H1 (cell line): ENCODE measurements at regions not wholly inside any gene's neighbourhood (a gene's known extent, or its start where the extent isn't known, plus 50 kb on each side); places are given as distances from the start of the nearest gene placed in this dataset.

ENCODE experiments used
- CEBPB ChIP-seq: IDR thresholded peaks from 2 replicates; pipeline ENCODE4 v1.6.1; 2012; ENCODE audit warnings: low read depth, low read length
- CHD1 ChIP-seq: IDR thresholded peaks from 2 replicates; pipeline ENCODE4 v1.6.1; 2012; ENCODE audit warnings: low read depth, low read length, improper control_type of control experiment
- POLR2A ChIP-seq, 2 experiments: IDR thresholded peaks; 1 replicate in 1 of 2; 2 replicates in 1 of 2; pipeline ENCODE4 v1.6.1; 2011; ENCODE audit warnings: low read depth in 2 of 2, low read length in 2 of 2, mild to moderate bottlenecking in 2 of 2; ENCODE audit errors: control extremely low read depth in 1 of 2
- SUZ12 ChIP-seq: fragments of 200-600 bp; sonication (generic); IDR thresholded peaks from 2 replicates; pipeline ENCODE4 v1.6.1; 2012; ENCODE audit warnings: mild to moderate bottlenecking, inconsistent platforms, low read length, moderate library complexity, mixed read lengths
- TBP ChIP-seq: IDR thresholded peaks from 2 replicates; pipeline ENCODE4 v1.6.1; 2011; ENCODE audit warnings: low read depth, low read length, improper control_type of control experiment
- ZNF274 ChIP-seq: IDR thresholded peaks from 2 replicates; pipeline ENCODE4 v1.7.0; 2012; ENCODE audit warnings: low read length, borderline replicate concordance; ENCODE audit errors: extremely low read depth

GRCh38 chr1:24991697-24992096, 61.6 kb upstream of the RUNX3 start:
- TF ChIP-seq TBP (no peak), CHD1 (no peak), SUZ12 (no peak), ZNF274 (no peak), POLR2A (IDR thresholded peaks at IDR 0.05; ENCODE audit: control extremely low read depth in 1 of 2, low read depth in 2 of 2, low read length in 2 of 2) (no peak), CEBPB (no peak)
